ENCODE measurements at regions not wholly inside any gene's neighbourhood (a gene's known extent, or its start where the extent isn't known, plus 50 kb on each side); places are given as distances from the start of the nearest gene placed in this dataset.

DNA sequence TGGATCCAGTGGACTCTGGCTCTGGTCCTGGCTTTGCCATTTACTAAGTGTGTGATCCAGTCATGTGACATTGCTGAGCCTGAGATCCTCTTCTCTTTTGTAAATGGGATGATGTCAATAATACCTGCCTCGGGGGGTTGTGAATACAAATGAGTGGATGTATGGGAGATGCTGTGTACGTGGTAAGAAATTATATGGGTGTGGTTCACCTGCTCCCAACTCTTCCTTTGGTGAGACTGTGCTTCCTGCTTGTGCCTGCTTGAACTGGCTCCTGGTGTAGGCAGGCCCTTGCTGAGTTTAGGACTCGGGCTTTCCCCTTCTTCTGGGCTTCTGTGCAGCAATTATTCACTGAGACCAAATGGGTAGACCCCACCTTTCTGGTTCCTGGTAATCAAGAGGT, 189.5 kb upstream of the FRMD6 start:
- TF ChIP-seq, protein P1, sequence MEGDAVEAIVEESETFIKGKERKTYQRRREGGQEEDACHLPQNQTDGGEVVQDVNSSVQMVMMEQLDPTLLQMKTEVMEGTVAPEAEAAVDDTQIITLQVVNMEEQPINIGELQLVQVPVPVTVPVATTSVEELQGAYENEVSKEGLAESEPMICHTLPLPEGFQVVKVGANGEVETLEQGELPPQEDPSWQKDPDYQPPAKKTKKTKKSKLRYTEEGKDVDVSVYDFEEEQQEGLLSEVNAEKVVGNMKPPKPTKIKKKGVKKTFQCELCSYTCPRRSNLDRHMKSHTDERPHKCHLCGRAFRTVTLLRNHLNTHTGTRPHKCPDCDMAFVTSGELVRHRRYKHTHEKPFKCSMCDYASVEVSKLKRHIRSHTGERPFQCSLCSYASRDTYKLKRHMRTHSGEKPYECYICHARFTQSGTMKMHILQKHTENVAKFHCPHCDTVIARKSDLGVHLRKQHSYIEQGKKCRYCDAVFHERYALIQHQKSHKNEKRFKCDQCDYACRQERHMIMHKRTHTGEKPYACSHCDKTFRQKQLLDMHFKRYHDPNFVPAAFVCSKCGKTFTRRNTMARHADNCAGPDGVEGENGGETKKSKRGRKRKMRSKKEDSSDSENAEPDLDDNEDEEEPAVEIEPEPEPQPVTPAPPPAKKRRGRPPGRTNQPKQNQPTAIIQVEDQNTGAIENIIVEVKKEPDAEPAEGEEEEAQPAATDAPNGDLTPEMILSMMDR (conservative IDR thresholded peaks at IDR 0.05; ENCODE audit: low read length), result no peak
- no peak for TF ChIP-seq EZH2phosphoT487 (IDR thresholded peaks at IDR 0.05; ENCODE audit: borderline replicate concordance)
